ENCODE measurements at regions not wholly inside any gene's neighbourhood (a gene's known extent, or its start where the extent isn't known, plus 50 kb on each side); places are given as distances from the start of the nearest gene placed in this dataset.

GRCh38 chr3:101063401-101063800 lies 70.2 kb upstream of the ABI3BP start:
- TF ChIP-seq CTCF (IDR thresholded peaks at IDR 0.05; ENCODE audit: low read length) (no peak), EZH2 (optimal IDR thresholded peaks at IDR 0.05; ENCODE audit: low read depth, low read length) (no peak)

Measured in MM.1S (cell line).